Tibial artery (tissue), 4 donors: ENCODE measurements at regions not wholly inside any gene's neighbourhood (a gene's known extent, or its start where the extent isn't known, plus 50 kb on each side); places are given as distances from the start of the nearest gene placed in this dataset.

Experiments used
- DNase-seq, 2 donors: peaks; one replicate each; pipeline ENCODE4 v3.0.0-alpha.2; 2019
- H3K27ac ChIP-seq, 2 donors: fragments of 200-600 bp; sonication (generic) in 1 of 2; 1 replicate in 1 of 2; 2 replicates in 1 of 2; pipeline ENCODE4 v1.5.1; 2018 to 2019; ENCODE audit warnings: mild to moderate bottlenecking in 1 of 2
- H3K27me3 ChIP-seq, 2 donors: fragments of 200-600 bp; sonication (generic) in 1 of 2; one replicate each; pipeline versions ENCODE4 v1.5.1 to v1.6.0; 2016 to 2019
- H3K36me3 ChIP-seq, 3 donors: fragments of 200-600 bp; sonication (generic) in 2 of 3; one replicate each; pipeline ENCODE4 v1.5.1; 2016 to 2019; ENCODE audit warnings: mild to moderate bottlenecking in 2 of 3
- H3K4me1 ChIP-seq, 4 donors: fragments of 200-600 bp; sonication (generic) in 2 of 4; 1 replicate in 3 of 4; 2 replicates in 1 of 4; pipeline ENCODE4 v1.5.1; 2016 to 2019
- H3K4me3 ChIP-seq, 2 donors: fragments of 200-600 bp; sonication (generic) in 1 of 2; 1 replicate in 1 of 2; 2 replicates in 1 of 2; pipeline ENCODE4 v1.5.1; 2018 to 2019; ENCODE audit warnings: mild to moderate bottlenecking in 2 of 2
- H3K9me3 ChIP-seq, 3 donors: fragments of 200-600 bp; sonication (generic) in 1 of 3; one replicate each; pipeline ENCODE4 v1.5.1; 2016 to 2019
- CTCF ChIP-seq, 2 experiments: fragments of 200-600 bp in 1 of 2; fragments of 450-650 bp in 1 of 2; IDR thresholded peaks; one replicate each; pipeline ENCODE4 v1.5.1; 2017 to 2019; ENCODE audit warnings: antibody characterized with exemption in 2 of 2, mild to moderate bottlenecking in 1 of 2, moderate library complexity in 1 of 2
- intact Hi-C: fragments of 100-400 bp; cut with DNase I; formaldehyde crosslinking; loops from one replicate; pipeline ENCODE4 v1.15.0; 2023; ENCODE audit warnings: low total_unique reads

DNA sequence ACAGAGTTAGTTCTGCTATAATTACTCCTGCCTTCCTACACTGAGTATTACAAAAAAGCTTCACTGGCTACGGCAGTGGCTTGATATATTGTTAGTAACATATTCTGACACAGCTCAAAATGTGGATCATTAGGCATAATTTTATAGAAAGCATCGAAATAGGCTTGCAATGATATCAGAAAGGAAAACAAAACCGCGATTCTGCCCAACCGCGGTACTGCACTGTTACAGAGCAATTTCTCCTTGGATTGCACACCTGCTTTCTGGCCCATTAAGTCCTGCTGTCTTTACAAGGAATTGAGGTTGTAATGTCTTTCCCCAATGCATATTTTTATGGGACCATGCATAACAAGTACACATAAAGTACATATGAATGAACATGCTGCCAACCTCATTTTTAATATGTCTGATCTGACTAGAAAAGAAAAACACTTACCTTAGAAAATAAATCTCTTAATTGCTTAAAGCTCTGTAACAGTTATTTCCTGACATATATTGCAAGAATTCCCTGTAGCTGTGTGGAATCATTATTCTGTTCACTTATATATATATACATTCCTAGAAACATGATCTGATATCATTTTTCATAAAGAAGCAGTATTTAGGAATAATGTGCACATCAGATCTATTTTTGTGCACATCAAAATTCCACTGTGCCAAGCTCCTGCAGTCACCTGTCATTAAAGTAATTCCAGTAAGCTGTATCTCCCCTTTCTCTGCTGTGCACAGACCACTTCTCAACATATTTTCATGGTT, 763.9 kb downstream of the HACE1 start:
- Histone ChIP-seq H3K4me1 (no peaks in the 10 kb centered on the region), H3K27me3 (no peaks in the 10 kb centered on the region), H3K36me3 (no peaks in the 10 kb centered on the region), H3K9me3 (no peaks in the 10 kb centered on the region), H3K4me3 (no peak overlapping the region), H3K27ac (no peak overlapping the region)
- DNase-seq, result no peak
- intact Hi-C loops, result no loop called here
- no peak for TF ChIP-seq CTCF (IDR thresholded peaks at IDR 0.05)

DNA sequence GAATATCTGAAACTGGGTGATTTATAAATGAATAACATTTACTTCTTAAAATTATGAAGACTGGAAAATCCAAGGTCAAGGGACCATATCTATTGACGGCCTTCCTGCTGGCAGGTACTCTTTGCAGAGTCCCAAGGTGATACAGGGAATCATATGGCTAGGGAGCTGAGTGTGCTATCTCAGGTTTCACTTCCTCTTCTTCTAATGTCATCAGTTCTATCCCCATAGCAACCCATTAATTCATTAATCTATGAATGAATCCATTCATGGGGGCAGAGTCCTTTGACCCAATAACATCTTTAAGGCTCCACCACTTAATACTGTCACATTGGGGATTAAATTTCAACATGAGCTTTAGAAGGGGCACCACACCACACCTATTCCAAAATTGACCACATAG, 772.0 kb downstream of the HACE1 start:
- no peak for DNase-seq
- intact Hi-C loops, result no loop called here
- H3K27ac ChIP-seq, result no peak overlapping the region
- no peak overlapping the region for H3K4me3 ChIP-seq
- no peaks in the 10 kb centered on the region for H3K4me1 ChIP-seq
- H3K9me3 ChIP-seq, result no peaks in the 10 kb centered on the region
- no peak for TF ChIP-seq CTCF (IDR thresholded peaks at IDR 0.05)
- H3K27me3 ChIP-seq, result no peaks in the 10 kb centered on the region
- H3K36me3 ChIP-seq, result no peaks in the 10 kb centered on the region

DNA sequence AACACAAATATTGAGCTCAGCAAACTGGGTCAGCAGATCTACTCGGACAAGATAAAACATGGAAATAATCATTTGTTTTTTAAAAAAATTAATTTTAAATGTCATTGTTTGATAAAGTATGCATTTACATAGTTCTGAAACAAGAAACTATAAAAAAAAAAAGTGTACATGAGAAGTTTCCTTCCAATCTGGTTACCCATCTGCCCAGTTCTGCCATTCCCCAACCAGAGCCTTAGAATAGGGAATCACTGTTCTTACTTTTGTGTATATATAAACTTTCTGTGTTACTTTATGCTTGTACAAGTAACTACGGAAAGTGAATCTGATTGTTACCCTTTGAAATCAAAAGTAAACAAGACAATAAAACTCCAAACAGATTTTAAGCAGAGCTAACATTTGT, 791.4 kb downstream of the HACE1 start:
- no peak for TF ChIP-seq CTCF (IDR thresholded peaks at IDR 0.05)
- no peak for DNase-seq

DNA sequence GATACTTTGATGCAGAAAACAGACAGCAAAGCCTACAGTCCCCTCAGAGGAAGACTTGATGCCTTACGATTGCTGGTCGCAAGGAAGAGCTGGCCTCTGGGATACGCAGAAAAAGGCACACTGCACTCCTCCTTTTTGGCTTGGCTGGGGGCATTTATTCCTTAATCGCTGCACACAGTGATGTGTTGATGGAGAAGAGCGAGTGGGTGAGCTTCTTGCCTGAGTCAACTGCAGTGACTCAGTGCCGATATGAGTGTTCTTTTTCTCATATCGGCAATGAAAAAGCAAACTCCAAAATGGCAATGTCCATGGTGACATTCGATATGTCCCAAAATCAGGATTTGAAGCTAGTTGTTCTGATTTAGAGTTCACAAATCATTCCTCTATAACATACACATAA, 794.8 kb downstream of the HACE1 start:
- no peak for TF ChIP-seq CTCF (IDR thresholded peaks at IDR 0.05)
- intact Hi-C loops, result no loop called here
- H3K27ac ChIP-seq, result no peak overlapping the region
- no peaks in the 10 kb centered on the region for H3K27me3 ChIP-seq
- DNase-seq, result no peak
- H3K4me3 ChIP-seq, result no peak overlapping the region
- no peaks in the 10 kb centered on the region for H3K36me3 ChIP-seq
- H3K9me3 ChIP-seq, result no peaks in the 10 kb centered on the region
- no peaks in the 10 kb centered on the region for H3K4me1 ChIP-seq

More for the DNA sequence above, 791.4 kb downstream of the HACE1 start:
- intact Hi-C loops, result no loop called here
- Histone ChIP-seq H3K27ac (no peak overlapping the region), H3K4me3 (no peak overlapping the region), H3K4me1 (no peaks in the 10 kb centered on the region), H3K9me3 (no peaks in the 10 kb centered on the region), H3K36me3 (no peaks in the 10 kb centered on the region), H3K27me3 (no peaks in the 10 kb centered on the region)

DNA sequence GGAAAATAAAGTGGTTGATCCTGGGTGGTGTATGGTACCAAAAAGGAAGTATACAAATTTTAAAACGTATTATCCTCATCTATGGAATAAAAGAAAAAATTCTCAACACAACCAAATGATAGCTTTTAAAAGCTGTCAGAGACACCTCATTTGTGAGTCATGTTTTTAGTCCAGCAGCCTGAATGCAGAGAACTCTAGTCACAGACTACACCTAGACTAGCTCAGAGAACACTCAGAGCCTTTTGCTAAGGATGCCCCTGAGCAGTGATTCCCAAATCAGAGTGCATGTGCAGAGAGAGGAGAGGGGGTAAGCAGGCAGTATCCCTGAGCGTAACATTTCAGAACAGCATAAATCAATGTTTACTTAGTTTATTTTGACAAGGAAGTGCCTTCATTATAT, 809.3 kb downstream of the HACE1 start:
- Histone ChIP-seq H3K4me3 (no peak overlapping the region), H3K36me3 (no peaks in the 10 kb centered on the region), H3K9me3 (no peaks in the 10 kb centered on the region), H3K4me1 (no peaks in the 10 kb centered on the region), H3K27me3 (no peaks in the 10 kb centered on the region), H3K27ac (no peak overlapping the region)
- no peak for TF ChIP-seq CTCF (IDR thresholded peaks at IDR 0.05)
- intact Hi-C loops, result no loop called here
- no peak for DNase-seq
